Hematopoietic multipotent progenitor cell treated with erythropoietin and hydrocortisone succinate and interleukin-3 and kit ligand, for 6 days (in vitro differentiated cells): ENCODE measurements at regions not wholly inside any gene's neighbourhood (a gene's known extent, or its start where the extent isn't known, plus 50 kb on each side); places are given as distances from the start of the nearest gene placed in this dataset.
"Not testable (repeated sequence)": the region's sequence is repeated elsewhere in the genome, so short reads cannot be mapped to it uniquely, and the experiment has no call there.

Experiments
- DNase-seq: peaks from one replicate; pipeline ENCODE4 v3.0.0-alpha.2; 2015

DNA sequence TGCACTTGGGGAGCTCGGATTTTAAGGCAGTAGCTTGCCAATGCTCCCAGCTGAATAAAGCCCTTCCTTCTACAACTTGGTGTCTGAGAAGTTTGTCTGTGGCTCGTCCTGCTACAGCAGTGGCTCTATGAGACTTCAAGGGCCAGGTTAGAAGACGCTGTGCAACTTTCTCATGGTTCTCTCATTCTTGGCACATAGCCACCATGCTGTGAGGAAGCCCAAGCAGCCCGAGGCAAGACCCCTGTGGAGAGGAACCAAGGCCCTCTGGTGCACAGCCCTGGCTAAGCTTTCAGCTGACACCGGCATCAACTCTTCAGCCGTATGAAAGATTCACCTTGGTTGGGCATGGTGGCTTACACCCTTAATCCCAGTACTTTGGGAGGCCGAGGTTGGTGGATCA, 116.9 kb upstream of the EEF2KMT start:
- no peak for DNase-seq

DNA sequence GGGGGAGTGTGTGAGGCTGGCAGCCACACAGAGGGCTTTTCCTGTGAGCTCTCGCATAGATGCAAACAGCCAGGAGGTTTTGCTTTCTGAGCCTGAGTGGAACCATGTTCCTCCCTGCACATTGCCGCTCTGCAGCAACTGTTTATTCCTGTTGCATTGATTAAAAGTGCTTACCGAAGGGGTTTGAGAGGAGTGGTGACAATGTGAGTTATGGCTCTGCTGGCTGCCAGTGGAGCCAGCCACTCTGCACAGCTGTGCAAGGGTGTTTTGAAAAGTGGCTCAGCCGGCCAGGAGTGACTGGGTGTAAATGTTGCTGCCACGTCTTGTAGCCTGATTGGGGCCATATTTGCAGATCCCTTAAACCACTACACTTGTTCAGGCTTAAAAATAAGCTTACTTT, 114.9 kb upstream of the EEF2KMT start:
- DNase-seq, result not testable (repeated sequence)

DNA sequence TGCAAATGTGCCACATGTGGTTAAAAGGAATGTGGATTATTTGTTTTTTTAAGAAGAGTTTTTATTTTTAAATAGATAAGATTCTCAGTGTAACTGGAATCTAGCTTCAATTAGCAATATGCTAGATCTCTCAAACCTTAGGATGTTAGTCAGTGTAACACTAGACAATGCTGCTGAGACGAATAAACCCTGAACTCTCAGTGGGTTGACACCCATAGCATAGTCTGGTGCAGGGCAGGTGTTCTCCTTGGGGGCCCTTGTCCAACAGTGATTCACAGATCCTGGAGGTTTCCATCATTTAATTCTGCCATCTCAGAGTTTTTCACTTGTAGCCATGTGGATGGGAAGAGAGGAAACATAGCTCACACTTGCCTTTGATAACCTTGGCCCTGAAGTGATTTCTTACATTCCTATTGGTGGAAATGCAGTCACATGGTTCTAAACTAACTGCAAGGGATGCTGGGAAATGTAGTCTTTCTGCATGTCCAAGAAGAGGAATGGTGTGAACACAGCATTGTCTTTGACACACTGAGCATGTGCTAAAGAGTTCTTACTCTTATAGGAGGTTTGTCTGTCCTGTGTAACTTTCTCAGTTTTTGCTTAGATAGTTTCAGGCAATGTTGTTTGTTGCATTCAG, 110.4 kb upstream of the EEF2KMT start:
- DNase-seq, result peak; percentile 52

DNA sequence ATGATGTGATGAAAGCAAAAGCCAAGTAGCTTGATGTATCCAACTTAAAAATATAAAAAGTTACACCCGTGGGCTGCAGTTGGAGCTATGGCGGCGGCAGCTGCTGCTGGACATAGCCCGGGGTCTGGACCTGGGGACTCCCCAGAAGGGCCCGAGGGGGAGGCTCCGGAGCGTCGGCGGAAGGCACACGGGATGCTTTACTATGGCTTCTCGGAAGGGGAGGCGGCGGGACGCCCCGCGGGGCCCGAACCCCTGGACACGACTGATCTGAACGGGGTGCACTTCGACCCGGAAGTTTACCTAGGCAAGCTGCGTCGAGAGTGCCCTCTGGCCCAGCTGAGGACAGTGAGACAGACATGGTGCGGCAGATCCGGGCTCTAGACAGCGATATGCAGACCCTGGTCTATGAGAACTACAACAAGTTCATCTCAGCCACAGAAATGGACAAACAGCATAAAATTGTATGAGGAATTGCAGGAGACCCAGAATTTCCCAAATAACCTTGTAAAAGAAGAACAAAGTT, 109.5 kb upstream of the EEF2KMT start:
- DNase-seq, result no peak

DNA sequence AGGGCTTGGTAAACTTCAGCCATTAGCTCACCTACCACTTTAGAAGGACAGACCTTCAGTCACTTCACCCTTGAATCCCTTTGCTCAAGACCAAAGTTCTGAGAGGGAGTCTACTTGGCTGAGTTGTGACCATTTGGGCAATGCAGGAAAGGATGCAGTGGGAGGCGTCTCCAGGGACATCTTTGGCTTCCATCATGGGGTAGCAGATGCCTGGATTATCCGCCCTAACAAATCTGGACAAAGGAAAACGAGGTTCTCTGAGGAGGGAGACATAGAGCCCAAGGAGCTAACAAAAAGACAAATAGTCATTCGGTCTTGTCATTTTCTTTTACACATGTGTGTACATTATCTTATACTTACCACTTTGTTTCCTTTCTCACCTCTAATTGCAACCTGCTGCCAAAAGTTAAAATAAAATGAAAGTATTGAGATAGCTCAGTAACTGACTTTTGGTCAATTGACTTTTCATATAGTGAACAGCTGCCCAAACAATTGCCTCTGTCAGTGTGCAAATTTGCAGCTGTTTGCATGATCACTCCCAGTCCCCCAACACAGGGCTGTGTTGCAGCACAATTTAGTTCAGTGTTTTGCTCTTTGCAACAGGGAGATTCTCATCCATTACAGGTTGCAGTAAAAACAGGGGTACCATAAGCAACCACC, 108.9 kb upstream of the EEF2KMT start:
- no peak for DNase-seq

DNA sequence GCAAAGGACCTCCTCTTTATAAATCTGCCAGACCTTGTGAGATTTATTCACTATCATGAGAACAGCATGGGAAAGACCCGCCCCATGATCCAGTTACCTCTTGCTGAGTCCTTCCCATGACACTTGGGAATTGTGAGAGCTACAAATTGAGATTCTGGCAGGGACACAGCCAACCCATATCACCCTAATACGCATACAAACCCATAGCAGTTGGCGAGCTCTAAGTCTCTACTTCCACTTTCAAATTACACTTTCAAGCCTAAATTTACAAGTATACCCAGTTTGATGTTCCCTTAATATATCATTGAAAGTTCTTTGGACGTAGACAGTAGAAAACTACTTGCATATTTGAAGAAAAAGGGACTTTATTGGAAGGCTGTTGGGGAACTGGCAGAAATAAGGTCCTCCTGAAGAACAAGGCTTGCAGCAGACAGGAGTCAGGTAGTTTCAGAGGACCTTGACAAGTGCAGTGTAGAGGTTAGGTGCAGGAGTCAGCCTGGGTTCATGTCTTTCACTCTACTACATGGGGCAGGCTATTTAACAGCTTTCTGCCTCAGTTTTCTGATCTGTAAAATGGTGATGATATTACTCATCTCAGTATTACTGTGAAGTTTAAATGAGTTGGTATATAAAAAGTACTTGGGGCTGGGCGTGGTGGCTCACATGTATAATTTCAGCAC, 107.9 kb upstream of the EEF2KMT start:
- DNase-seq, result no peak

DNA sequence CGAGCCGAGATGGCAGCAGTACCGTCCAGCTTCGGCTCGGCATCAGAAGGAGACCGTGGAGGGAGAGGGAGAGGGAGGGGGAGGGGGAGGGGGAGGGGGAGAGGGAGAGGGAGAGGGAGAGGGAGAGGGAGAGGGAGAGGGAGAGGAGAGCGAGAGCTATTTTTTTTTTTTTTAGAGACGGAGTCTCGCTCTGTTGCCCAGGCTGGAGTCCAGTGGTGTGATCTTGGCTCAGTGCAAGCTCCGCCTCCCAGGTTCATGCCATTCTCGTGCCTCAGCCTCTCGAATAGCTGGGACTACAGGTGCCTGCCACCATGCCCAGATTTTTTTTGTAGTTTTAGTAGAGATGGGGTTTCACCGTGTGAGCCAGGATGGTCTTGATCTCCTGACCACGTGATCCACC, 106.1 kb upstream of the EEF2KMT start:
- not testable (repeated sequence) for DNase-seq

DNA sequence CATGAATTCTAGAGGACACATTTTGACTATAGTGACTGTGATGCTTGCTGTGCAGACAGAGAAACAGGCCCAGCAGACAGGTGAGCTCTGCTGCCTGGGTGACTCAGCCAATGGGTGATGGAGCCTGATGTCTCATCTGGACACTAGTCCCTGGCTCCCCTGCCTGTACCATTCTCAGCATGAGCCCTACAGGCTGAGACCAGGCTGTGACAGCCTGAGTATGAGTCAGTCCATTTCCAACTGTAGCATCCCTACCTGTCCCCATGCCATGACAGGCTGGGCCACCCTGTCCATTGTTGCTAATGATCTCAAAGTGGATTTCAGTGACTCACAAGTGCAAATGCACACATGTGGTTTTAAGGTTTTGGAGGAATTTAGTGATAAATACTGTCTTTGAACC, 102.5 kb upstream of the EEF2KMT start:
- no peak for DNase-seq

DNA sequence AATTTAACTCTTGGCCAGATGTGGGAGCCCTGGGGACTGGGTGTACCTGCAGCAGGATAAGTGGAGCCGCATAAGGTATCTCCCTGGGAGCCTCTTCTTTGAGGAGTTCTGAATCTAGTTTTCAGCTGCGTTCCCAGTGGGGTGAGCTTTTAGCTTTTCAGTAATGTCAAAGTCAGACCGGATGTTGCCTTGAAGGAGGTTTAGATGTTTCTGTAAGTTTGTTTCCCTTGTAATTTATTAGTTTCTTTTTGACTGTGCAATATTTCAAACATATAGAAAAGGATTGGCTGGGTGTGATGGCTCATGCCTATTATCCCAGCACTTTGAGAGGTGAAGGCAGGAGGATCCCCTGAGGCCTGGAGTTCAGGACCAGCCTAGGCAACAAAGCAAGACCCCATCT, 98.6 kb upstream of the EEF2KMT start:
- no peak for DNase-seq

DNA sequence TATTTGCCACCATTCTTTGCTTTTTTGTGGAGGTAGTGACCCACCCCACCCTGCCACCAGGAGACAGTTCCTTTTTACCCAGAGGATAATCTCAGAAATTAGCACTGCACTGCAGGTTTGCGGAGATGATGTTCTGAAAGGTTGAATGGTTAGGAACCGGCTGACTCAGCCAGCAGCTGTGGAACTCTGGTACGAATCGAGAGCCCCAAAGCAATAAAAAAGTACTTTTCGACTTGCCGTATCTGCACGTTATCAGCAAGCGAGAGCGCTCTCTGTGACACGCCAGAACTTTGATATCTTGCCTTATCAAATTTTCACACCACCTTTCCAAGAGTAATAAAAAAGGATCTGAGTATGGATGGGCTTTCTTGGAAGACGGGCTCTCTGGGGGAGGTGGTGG, 96.3 kb upstream of the EEF2KMT start:
- no peak for DNase-seq

DNA sequence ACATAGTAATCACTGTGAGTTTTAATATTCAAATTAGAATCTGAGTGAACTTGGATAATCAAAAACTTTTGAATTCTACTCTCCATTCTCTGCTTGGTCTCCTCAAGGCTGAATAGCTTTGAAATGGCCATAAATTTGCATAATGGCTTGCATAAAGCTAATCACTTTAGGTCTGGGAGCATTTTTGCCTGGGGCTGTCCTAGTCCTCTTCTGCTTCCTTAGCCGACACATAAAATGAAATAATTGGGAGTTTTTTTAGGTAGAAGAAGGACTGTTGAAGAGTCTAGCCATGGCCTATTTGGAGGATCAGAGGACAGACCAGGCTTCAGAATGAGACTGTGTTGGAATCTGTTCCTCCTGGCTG, 91.4 kb upstream of the EEF2KMT start:
- no peak for DNase-seq

DNA sequence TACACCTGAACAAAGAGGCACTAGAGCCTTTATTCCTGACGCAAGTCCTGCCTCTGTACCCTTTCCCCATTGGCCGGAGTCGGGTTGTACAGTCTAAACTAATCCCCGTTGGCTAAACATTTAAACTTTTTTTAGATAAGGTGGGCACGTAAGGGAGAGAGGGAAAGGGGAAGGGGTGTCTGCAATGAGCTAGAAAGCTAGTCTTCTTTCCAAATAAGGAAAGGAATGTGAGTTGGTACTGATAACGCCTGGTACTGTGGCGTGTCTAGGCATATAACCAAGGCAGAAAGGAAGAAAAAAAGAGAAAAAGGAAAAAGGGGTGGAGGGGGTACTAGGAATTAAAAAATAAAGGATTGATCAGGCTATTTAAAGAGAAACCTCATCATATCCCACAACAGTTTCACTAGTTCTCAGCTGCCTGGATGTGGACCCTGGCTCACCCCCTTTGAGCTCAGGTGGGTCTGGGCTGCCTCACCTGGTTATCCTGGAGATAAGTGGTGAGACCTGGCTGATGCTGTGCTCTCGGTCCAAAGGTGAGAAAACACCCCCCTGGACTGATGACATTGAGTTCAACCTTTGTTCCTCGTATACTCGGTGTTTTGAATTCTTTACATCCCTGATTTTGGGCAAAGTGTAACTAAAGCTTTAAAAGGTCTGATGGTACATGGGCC, 90.9 kb upstream of the EEF2KMT start:
- DNase-seq, result no peak

DNA sequence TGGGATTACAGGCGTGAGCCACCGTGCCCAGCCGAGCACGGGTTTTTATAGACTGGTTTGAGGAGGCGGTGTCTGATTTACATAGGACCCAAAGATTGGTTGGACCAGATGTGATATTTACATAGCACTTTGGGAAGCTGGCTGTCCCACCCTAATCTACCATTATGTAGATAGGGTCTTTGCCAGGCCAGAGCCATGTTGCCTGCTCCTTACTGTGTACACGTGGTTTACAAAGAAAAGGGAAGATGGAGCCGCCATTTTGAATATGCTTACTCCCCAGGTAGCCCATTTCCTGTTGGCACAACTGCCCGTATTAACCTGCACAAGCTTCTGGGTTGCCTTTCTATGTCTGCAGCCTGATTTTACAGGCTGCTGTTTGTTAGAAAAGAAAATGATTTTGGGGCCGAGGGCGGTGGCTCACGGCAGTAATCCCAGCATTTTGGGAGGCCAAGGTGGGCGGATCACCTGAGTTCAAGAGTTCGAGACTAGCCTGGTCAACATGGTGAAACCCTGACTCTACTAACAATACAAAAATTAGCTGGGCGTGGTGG, 89.9 kb upstream of the EEF2KMT start:
- DNase-seq, result no peak

DNA sequence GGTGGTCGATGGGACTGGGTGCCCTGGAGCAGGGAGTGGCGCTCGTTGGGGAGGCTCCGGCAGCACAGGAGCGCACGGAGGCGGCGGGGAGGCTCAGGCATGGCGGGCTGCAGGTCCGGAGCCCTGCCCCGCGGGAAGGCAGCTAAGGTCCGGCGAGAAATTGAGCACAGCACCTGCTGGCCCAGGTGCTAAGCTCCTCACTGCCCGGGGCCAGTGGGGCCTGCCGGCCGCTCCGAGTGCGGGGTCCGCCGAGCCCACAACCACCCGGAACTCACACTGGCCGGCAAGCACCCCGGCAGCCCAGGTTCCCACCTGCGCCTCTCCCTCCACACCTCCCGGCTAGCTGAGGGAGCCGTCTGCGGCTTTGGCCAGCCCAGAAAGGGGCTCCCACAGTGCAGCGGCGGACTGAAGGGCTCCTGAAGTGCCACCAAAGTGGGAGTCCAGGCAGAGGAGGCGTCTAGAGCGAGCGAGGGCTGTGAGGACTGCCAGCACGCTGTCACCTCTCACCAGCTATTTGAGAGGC, 88.8 kb upstream of the EEF2KMT start:
- DNase-seq, result no peak

DNA sequence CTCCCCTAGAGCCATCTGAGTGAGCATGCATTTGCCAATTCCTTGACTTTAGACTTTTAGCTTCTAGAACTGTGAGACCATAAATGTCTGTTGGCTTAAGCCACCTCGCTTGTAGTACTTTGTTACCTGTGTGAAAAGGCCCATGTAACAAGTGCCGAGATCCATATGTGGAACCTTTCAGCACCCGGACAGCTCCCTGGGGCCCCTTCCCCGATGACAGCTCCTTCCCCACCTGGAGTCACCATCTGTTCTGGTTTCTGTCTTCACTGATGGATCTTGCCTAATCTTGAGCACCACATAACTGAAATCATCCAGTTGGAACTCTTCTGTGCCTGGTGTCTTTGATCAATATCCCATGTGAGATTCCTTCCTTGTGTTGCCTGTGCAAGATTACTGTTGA, 78.9 kb upstream of the EEF2KMT start:
- no peak for DNase-seq

DNA sequence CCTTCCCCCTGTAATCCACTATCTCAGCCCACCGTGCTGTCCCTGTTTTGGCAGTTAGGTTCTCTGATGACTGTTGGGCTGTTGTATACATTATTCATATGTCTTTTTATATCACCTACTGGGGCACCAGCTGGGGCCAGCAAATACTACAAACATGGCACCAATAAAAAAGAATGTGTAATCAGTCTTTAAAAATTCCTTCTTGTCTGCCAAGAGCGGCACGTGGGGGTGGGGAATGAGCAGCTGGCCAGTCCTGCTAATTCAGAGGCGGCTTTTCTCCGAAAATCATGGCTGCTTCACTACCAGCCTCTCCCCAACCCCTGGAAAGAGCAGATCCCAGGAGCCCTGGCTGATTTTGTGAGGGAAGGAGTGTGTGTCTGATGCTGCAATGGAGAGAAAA, 77.7 kb upstream of the EEF2KMT start:
- no peak for DNase-seq

DNA sequence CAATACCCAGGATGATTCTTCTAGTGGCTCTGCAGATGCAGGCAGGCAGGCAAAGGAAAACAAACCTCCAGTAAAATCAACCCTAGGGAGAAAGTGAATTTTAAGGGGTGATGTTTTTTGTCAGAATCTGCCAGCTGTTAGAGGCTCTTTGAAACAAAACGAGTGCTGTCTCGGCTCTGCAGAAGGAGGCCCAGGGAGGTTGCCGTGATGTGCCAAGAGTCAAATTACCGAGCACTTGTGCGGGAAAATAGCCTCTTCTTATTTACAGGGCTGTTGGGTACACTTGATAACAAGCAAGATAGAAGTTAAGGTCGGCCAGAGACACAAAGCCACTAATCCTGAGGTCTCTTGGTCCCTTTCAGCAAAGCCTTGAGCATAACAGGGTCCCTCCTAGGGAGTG, 68.9 kb upstream of the EEF2KMT start:
- no peak for DNase-seq

DNA sequence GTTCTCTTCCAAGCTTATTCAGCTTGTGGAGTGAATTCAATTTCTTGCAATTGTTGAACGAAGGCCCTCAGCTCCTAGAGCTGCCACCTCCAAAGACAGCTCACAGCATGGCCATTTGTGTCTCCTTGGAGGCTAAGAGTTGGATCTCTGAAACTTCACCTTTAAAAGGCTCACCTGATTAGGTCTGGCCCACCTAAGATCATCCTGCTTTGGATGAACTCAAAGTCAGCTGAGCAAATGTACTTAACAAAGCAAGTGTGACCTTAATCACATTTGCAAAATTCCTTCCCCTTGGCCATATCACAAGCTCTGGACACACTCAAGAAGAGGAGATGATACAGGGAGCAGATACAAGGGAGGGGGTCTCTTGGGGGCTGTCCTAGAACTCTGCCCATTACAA, 67.8 kb upstream of the EEF2KMT start:
- DNase-seq, result not testable (repeated sequence)

DNA sequence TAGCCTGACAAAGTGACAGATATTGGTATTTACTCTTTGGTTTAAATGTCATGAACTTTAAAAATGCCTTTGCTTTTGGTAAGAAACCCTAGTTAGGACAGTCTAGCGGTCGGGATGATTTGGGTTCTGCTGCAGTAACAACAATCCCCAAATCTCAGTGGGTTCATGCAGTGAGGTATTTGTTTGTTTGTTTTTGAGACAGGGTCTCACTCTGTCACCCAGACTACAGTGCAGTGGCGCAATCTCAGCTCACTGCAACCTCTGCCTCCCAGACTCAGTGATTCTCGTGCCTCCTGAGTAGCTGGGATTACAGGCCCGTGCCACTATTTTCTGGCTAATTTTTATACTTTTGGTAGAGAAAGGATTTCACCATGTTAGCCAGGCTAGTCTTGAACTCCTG, 65.2 kb upstream of the EEF2KMT start:
- DNase-seq, result not testable (repeated sequence)

DNA sequence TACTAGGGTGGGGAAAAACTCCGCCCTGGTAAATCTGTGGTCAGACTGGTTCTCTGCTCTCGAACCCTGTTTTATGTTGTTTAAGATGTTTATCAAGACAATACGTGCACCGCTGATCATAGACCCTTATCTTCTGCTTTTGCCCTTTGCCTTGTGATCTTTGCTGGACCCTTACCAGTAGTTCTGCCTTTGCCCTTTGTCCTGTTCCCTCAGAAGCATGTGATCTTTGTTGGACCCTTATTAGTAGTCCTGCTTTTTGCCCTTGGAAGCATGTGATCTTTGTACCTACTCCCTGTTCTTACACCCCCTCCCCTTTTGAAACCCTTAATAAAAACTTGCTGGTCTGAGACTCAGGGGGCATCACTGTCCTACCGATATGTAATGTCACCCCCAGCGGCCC, 64.3 kb upstream of the EEF2KMT start:
- DNase-seq, result not testable (repeated sequence)

DNA sequence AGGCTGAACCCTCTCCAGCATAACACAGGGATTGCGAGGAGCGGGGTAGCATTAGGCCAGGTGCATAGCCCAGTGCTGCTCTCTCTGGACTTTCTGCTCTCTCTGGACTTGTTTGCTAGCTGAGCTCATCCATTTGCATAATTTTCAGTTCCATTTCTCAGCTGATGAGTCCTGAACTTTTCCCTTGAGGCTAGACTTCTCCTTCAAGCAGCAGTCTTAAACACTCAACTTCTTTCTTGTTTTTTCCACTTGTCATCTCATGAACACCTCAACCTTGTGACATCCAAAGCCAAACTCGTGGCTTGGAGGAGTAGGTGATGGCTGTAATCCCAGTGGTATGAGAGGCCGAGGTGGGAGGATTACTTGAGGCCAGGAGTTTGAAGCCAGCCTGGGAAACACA, 62.4 kb upstream of the EEF2KMT start:
- DNase-seq, result not testable (repeated sequence)

DNA sequence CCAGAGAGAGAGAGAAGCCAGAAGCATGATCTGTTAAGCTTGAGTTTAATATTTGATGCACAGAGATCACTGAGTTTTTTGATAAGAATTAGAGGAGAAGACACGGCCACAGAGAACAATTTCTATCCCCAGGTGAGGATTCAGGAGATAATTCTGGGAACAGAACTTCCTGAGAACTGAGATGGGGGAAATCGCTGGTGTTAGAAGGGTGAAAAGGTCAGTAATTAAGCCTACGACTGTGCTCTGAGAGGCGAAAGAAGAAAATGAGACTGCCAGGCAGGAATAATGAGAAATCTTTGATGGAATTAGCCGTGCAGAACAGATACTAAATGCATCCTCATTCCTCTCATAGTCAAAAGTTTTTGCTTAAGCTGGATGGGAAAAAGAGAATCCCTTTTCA, 61.9 kb upstream of the EEF2KMT start:
- not testable (repeated sequence) for DNase-seq

DNA sequence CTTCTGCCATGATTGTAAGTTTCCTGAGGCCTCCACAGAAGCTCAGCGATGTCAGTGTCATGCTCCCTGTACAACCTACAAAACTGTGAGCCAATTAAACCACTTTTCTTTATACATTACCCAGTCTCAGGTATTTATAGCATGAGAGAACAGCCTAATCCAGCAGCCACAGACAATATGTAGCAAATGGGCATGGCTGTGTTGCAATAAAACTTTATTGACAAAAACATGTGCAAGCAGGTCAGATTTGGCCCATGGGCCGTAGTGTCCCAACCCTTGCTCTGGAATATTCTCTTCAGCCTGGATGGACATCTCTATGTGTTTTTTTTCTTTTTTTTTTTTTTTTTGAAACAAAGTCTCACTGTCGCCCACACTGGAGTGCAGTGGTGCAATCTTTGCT, 60.9 kb upstream of the EEF2KMT start:
- no peak for DNase-seq
